Adrenal gland (tissue), 5 donors: ENCODE measurements at regions not wholly inside any gene's neighbourhood (a gene's known extent, or its start where the extent isn't known, plus 50 kb on each side); places are given as distances from the start of the nearest gene placed in this dataset.

Experiments used
- CTCF ChIP-seq, 6 experiments: fragments of 450-650 bp in 4 of 6; fragments of 200-600 bp in 2 of 6; sonication (generic) in 1 of 6; IDR thresholded peaks; 1 replicate in 5 of 6; 2 replicates in 1 of 6; pipeline versions ENCODE4 v1.5.1 to v1.8.0; 2016 to 2021; ENCODE audit warnings: antibody characterized with exemption in 6 of 6, mild to moderate bottlenecking in 2 of 6, moderate library complexity in 1 of 6
- POLR2A ChIP-seq, 2 donors: fragments of 450-650 bp; IDR thresholded peaks; one replicate each; pipeline ENCODE4 v1.6.1; 2017; ENCODE audit warnings: antibody characterized with exemption in 2 of 2, mild to moderate bottlenecking in 2 of 2, moderate library complexity in 1 of 2
- donor health status: DM: no; HTN: no; CAD: no.

DNA sequence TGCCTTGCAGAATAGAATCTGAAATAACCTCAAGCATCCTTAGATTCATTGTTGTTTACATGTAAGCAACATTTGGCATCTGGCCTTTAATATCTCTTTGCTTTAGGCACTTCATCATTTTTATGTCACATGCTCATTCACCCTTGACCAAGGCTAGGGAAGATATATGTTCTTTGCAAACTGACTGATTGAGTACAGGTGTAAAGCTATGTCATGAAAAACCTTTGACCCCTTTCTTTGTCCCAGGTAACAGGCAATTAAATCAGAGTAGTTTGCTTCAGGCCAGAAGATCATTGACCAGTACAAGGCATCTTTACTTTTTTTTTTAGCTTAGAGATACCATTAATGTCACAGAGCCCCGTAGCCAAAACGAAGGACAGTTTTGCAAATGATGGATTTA, 520.6 kb downstream of the STK39 start:
- TF ChIP-seq CTCF (IDR thresholded peaks at IDR 0.05) (no peak), POLR2A (IDR thresholded peaks at IDR 0.05) (no peak)
